Sigmoid colon (tissue), 6 donors: ENCODE measurements at regions not wholly inside any gene's neighbourhood (a gene's known extent, or its start where the extent isn't known, plus 50 kb on each side); places are given as distances from the start of the nearest gene placed in this dataset.

Source experiments
- DNase-seq: peaks from one replicate; pipeline ENCODE4 v3.0.0-alpha.2; 2019
- H3K27ac ChIP-seq, 4 donors: fragments of 200-600 bp; sonication (generic); one replicate each; pipeline ENCODE4 v1.5.1; 2016 to 2019; ENCODE audit warnings: mild to moderate bottlenecking in 1 of 4
- H3K27me3 ChIP-seq, 3 donors: fragments of 200-600 bp; sonication (generic); one replicate each; pipeline ENCODE4 v1.5.1; 2019; ENCODE audit warnings: mild to moderate bottlenecking in 1 of 3
- H3K36me3 ChIP-seq, 4 donors: fragments of 200-600 bp; sonication (generic); one replicate each; pipeline ENCODE4 v1.5.1; 2016 to 2019
- H3K4me1 ChIP-seq, 4 donors: fragments of 200-600 bp; sonication (generic); one replicate each; pipeline ENCODE4 v1.5.1; 2017 to 2019
- H3K4me3 ChIP-seq, 4 donors: fragments of 200-600 bp; sonication (generic); one replicate each; pipeline ENCODE4 v1.5.1; 2017 to 2019; ENCODE audit warnings: mild to moderate bottlenecking in 2 of 4, moderate library complexity in 1 of 4
- H3K9me3 ChIP-seq, 4 donors: fragments of 200-600 bp in 3 of 4; sonication (generic) in 3 of 4; one replicate each; pipeline versions ENCODE4 v1.5.1 to v1.6.1; 2013 to 2019
- EP300 ChIP-seq, 4 donors: sonication (generic); formaldehyde crosslinking; IDR thresholded peaks; one replicate each; pipeline ENCODE4 v1.6.1; 2017; ENCODE audit warnings: antibody characterized with exemption in 4 of 4
- POLR2A ChIP-seq, 2 donors: fragments of 450-650 bp; IDR thresholded peaks; one replicate each; pipeline ENCODE4 v1.6.1; 2016; ENCODE audit warnings: antibody characterized with exemption in 2 of 2, mild to moderate bottlenecking in 2 of 2, moderate library complexity in 2 of 2
- POLR2AphosphoS5 ChIP-seq, 4 donors: sonication (generic); formaldehyde crosslinking; IDR thresholded peaks; one replicate each; pipeline ENCODE4 v1.6.1; 2017; ENCODE audit warnings: antibody characterized with exemption in 4 of 4
- WGBS, 2 donors: extraction: QIAGEN DNeasy Blood & Tissue Kit; methylation state at CpG; one replicate each; pipeline ENCODE4 v1.1.7; 2013; 5-methylcytosine and 5-hydroxymethylcytosine counted together
- intact Hi-C: fragments of 100-400 bp; cut with DNase I; formaldehyde crosslinking; loops from one replicate; pipeline ENCODE4 v1.15.1; 2023
- TF ChIP-seq, protein P1 (sequence below), 4 experiments: fragments of 450-650 bp in 3 of 4; fragments of 200-600 bp in 1 of 4; IDR thresholded peaks; one replicate each; pipeline ENCODE4 v1.5.1; 2016 to 2019; ENCODE audit warnings: antibody characterized with exemption in 4 of 4, mild to moderate bottlenecking in 3 of 4, moderate library complexity in 2 of 4
- donor health status: healthy with polysubstance abuse.
- donor health status: healthy.

DNA sequence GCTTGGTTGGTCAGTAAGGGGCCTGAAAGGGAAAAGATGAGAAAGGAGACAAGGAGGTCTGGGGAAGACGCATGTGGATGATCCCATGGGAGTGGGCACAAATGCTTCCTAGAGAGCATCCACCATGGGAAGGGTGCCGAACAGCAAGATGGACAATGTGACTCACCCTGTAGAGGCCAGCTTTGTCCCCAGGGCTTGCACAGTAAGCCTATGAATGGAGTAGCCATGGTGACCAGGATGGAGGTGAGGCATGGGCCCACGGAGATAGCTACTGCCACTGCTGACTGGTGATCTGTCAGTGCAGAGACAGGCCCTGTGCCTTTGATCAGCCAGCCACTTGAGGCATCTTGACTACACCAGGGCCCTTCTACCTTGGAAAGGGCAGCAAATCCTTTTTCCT lies 172.6 kb downstream of the HAUS1 start:
- no peak overlapping the region for H3K27ac ChIP-seq
- no peak for TF ChIP-seq POLR2A (IDR thresholded peaks at IDR 0.05)
- TF ChIP-seq POLR2AphosphoS5 (IDR thresholded peaks at IDR 0.05): no peak
- intact Hi-C loops: loop anchor here (5.0 kb wide), 1 partner anchor 104 kb away; a partner anchor contains a TSS

GRCh38 chr18:46278481-46279465 lies 174.6 kb downstream of the HAUS1 start:
- no peak for TF ChIP-seq POLR2AphosphoS5 (IDR thresholded peaks at IDR 0.05)
- TF ChIP-seq, protein P1, sequence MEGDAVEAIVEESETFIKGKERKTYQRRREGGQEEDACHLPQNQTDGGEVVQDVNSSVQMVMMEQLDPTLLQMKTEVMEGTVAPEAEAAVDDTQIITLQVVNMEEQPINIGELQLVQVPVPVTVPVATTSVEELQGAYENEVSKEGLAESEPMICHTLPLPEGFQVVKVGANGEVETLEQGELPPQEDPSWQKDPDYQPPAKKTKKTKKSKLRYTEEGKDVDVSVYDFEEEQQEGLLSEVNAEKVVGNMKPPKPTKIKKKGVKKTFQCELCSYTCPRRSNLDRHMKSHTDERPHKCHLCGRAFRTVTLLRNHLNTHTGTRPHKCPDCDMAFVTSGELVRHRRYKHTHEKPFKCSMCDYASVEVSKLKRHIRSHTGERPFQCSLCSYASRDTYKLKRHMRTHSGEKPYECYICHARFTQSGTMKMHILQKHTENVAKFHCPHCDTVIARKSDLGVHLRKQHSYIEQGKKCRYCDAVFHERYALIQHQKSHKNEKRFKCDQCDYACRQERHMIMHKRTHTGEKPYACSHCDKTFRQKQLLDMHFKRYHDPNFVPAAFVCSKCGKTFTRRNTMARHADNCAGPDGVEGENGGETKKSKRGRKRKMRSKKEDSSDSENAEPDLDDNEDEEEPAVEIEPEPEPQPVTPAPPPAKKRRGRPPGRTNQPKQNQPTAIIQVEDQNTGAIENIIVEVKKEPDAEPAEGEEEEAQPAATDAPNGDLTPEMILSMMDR (IDR thresholded peaks at IDR 0.05): no peak
- no peak for TF ChIP-seq POLR2A (IDR thresholded peaks at IDR 0.05)
- TF ChIP-seq EP300 (IDR thresholded peaks at IDR 0.05): no peak
- DNase-seq: no peak

More for the DNA sequence above, 172.6 kb downstream of the HAUS1 start:
- H3K36me3 ChIP-seq: no peaks in the 10 kb centered on the region
- H3K9me3 ChIP-seq: no peaks in the 10 kb centered on the region
- WGBS, 2 donors: 90 to 94% methylated on average over 3 of the region's 3 CpGs
- peaks cover 0 to 5% (median 2%) of the 10 kb centered on the region in 4 donors for H3K4me1 ChIP-seq
- no peak overlapping the region for H3K4me3 ChIP-seq
- no peaks in the 10 kb centered on the region for H3K27me3 ChIP-seq
- no peak for DNase-seq

DNA sequence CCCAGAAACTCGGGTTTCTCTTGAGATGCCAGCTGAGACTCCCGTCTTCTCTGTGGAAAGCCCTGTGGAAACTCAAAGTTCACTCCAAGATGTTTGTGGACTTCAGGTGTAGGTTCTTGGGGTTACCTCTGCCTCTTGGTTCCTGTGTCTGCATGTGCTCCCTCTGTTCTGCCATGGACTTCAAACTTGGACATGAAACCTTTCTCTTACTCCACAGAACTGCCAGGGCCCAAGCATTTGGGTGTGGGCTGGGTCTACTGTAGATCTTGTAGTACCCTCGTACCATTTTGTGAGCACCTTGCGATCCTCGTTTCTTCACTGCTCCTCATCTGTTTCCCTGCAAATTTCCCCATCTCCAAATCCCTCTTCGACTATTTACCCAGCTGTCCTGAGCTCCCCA lies 175.5 kb downstream of the HAUS1 start:
- TF ChIP-seq POLR2A (IDR thresholded peaks at IDR 0.05) (no peak), POLR2AphosphoS5 (IDR thresholded peaks at IDR 0.05) (no peak), EP300 (IDR thresholded peaks at IDR 0.05) (no peak)
- TF ChIP-seq, protein P1 (IDR thresholded peaks at IDR 0.05): no peak
- Histone ChIP-seq H3K27ac (no peak overlapping the region), H3K9me3 (no peaks in the 10 kb centered on the region), H3K4me1 (peaks cover 0 to 5% (median 2%) of the 10 kb centered on the region in 4 donors), H3K4me3 (no peak overlapping the region), H3K36me3 (no peaks in the 10 kb centered on the region), H3K27me3 (no peaks in the 10 kb centered on the region)
- intact Hi-C loops: loop anchor here (5.0 kb wide), 2 partner anchors 107 to 203 kb away; a partner anchor contains a TSS
- DNase-seq: no peak
- 86 to 92% methylated on average over 6 of the region's 6 CpGs for WGBS, 2 donors

More at GRCh38 chr18:46278481-46279465, 174.6 kb downstream of the HAUS1 start:
- WGBS, 2 donors: 46 to 70% methylated on average over 10 of the region's 10 CpGs
- Histone ChIP-seq H3K27me3 (no peaks in the 10 kb centered on the region), H3K9me3 (no peaks in the 10 kb centered on the region), H3K27ac (no peak overlapping the region), H3K4me3 (no peak overlapping the region), H3K4me1 (peaks cover 0 to 5% (median 2%) of the 10 kb centered on the region in 4 donors), H3K36me3 (no peaks in the 10 kb centered on the region)
- intact Hi-C loops: loop anchor here (5.0 kb wide), 1 partner anchor 106 kb away; a partner anchor contains a TSS

DNA sequence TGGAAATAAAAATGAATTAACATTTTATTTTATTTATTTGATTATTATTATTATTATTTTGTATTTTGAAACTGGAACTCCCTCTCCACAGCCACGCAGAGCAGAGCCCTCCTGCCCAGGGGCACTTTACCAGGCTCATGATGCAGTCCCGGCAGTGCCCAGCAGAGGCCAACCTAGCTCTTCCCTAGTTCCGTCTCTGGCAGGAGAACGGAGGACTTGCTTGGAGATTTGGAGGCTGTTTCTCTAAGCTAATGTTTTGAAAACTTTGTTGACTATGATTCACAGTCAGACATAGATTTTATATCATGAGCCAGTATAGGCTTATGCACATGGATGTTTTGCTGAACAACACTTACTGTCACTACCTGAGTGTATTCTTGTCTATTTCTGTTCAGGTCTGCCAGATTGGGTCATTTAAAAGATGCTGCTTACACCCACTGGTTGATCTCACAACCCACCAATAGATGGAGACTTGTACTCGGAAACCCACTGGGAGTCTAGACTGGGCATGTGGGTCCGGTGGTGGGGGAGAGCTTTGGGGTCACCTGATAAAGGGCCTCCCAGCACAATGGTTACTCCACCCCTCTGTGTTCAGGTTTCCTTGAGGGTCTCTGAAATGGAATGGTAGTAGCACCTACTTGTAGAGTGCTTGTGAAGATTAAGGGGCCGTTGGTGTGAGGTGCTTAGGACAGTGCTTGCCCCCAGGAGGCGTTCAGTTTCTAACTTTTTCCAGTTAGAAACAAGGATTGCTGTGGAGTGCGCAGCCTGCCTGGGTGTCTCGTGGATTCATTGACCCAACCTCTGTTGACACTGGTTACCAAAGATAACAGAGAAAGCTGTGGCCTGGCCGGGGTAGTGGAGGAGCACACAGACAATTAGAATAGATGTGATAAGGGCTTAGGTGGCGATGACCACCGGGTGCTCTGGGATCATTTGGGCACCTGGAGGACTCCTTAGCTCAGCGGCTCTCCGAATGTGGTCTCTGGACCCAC lies 177.3 kb downstream of the HAUS1 start:
- 56 to 57% methylated on average over 15 of the region's 15 CpGs for WGBS, 2 donors
- TF ChIP-seq POLR2AphosphoS5 (IDR thresholded peaks at IDR 0.05): no peak
- TF ChIP-seq, protein P1 (IDR thresholded peaks at IDR 0.05): peak; percentile 62 to 94 (median 86)
- TF ChIP-seq POLR2A (IDR thresholded peaks at IDR 0.05): no peak
- intact Hi-C loops: loop anchor here (1.0 to 5.0 kb wide), 2 partner anchors 201 to 377 kb away; no protein-coding TSS in a partner anchor

More for the DNA sequence above, 177.3 kb downstream of the HAUS1 start:
- H3K4me3 ChIP-seq: no peak overlapping the region
- H3K9me3 ChIP-seq: no peaks in the 10 kb centered on the region
- no peaks in the 10 kb centered on the region for H3K27me3 ChIP-seq
- peaks cover 0 to 5% (median 2%) of the 10 kb centered on the region in 4 donors for H3K4me1 ChIP-seq
- DNase-seq: no peak
- no peaks in the 10 kb centered on the region for H3K36me3 ChIP-seq
- H3K27ac ChIP-seq: no peak overlapping the region
